Keratinocyte (primary cell): ENCODE measurements at regions not wholly inside any gene's neighbourhood (a gene's known extent, or its start where the extent isn't known, plus 50 kb on each side); places are given as distances from the start of the nearest gene placed in this dataset.
A peak's percentile ranks its signal among the peaks of the same experiment; 100 is the strongest.

Source experiments
- DNase-seq: peaks from one replicate; pipeline ENCODE4 v3.0.0-alpha.2; 2011; ENCODE audit warnings: low read depth, missing footprints, low spot score
- FAIRE-seq: peaks from 2 replicates; lab custom pipeline; 2011; peaks lifted over from hg19 to GRCh38; lab: Jason Lieb, UNC
- H2AFZ ChIP-seq: 2 replicates; pipeline ENCODE4 v1.6.0; 2012; ENCODE audit warnings: low read length, control low read depth, inconsistent platforms; ENCODE audit not compliant: control insufficient read depth
- H3K27ac ChIP-seq: 2 replicates; pipeline ENCODE4 v1.5.1; 2011; ENCODE audit warnings: low read length; ENCODE audit not compliant: control insufficient read depth, insufficient read depth
- H3K27me3 ChIP-seq: 3 replicates; pipeline ENCODE4 v1.6.0; 2011; ENCODE audit warnings: low read length; ENCODE audit not compliant: control insufficient read depth, insufficient read depth; ENCODE audit errors: extremely low read depth
- H3K36me3 ChIP-seq, 2 experiments: 2 replicates in 1 of 2; 3 replicates in 1 of 2; pipeline ENCODE4 v1.5.1; 2011; ENCODE audit warnings: low read length in 2 of 2, mild to moderate bottlenecking in 1 of 2; ENCODE audit not compliant: control insufficient read depth in 2 of 2, insufficient read depth in 2 of 2; ENCODE audit errors: extremely low read depth in 1 of 2
- H3K4me1 ChIP-seq: 3 replicates; pipeline ENCODE4 v1.5.1; 2011; ENCODE audit warnings: low read length; ENCODE audit not compliant: control insufficient read depth, insufficient read depth; ENCODE audit errors: extremely low read depth
- H3K4me2 ChIP-seq: 3 replicates; pipeline ENCODE4 v1.6.0; 2011; ENCODE audit warnings: low read depth, low read length; ENCODE audit not compliant: control insufficient read depth, insufficient read depth; ENCODE audit errors: extremely low read depth
- H3K4me3 ChIP-seq, 3 experiments: fragments of 200-600 bp in 1 of 3; sonication (generic) in 1 of 3; 2 replicates in 2 of 3; 3 replicates in 1 of 3; pipeline ENCODE4 v1.5.1; 2011 to 2016; ENCODE audit warnings: low read length in 3 of 3, mild to moderate bottlenecking in 3 of 3, control low read depth in 2 of 3, inconsistent platforms in 1 of 3, low read depth in 1 of 3, mixed read lengths in 1 of 3, mixed run types in 1 of 3, moderate library complexity in 1 of 3; ENCODE audit not compliant: control insufficient read depth in 2 of 3, insufficient read depth in 2 of 3; ENCODE audit errors: extremely low read depth in 1 of 3
- H3K79me2 ChIP-seq: 2 replicates; pipeline ENCODE4 v1.6.0; 2012; ENCODE audit warnings: low read length; ENCODE audit not compliant: control insufficient read depth, insufficient read depth
- H3K9ac ChIP-seq: 3 replicates; pipeline ENCODE4 v1.6.0; 2011; ENCODE audit warnings: low read length; ENCODE audit not compliant: control insufficient read depth, insufficient read depth; ENCODE audit errors: extremely low read depth
- H3K9me1 ChIP-seq: 3 replicates; pipeline ENCODE4 v1.6.0; 2011; ENCODE audit warnings: low read length; ENCODE audit not compliant: control insufficient read depth, insufficient read depth; ENCODE audit errors: extremely low read depth
- H3K9me3 ChIP-seq: 2 replicates; pipeline ENCODE4 v1.5.1; 2012; ENCODE audit warnings: low read depth, low read length; ENCODE audit not compliant: control insufficient read depth
- H4K20me1 ChIP-seq: 3 replicates; pipeline ENCODE4 v1.6.0; 2011; ENCODE audit warnings: low read length; ENCODE audit not compliant: control insufficient read depth, insufficient read depth; ENCODE audit errors: extremely low read depth
- EZH2 ChIP-seq: IDR thresholded peaks from one replicate; pipeline ENCODE4 v1.6.1; 2012; ENCODE audit warnings: inconsistent platforms, mild to moderate bottlenecking, low read length, moderate library complexity
- dilution Hi-C: fragments of 300-500 bp; cut with MboI; formaldehyde crosslinking; loops from one replicate; pipeline ENCODE4 v1.7.0; 2020; ENCODE audit warnings: low sequenced_read_pairs; ENCODE audit not compliant: extremely low pct_ligation_motif_present
- TF ChIP-seq, protein P1 (sequence below), 3 experiments: IDR thresholded peaks in 1 of 3; conservative IDR thresholded peaks in 1 of 3; optimal IDR thresholded peaks in 1 of 3; 2 replicates in 2 of 3; 3 replicates in 1 of 3; pipeline versions ENCODE3 to v1.5.1; 2011; ENCODE audit warnings: low read length in 3 of 3, mild to moderate bottlenecking in 3 of 3, moderate library complexity in 2 of 3, control low read depth in 1 of 3, inconsistent platforms in 1 of 3; ENCODE audit not compliant: insufficient read depth in 2 of 3; ENCODE audit errors: extremely low read depth in 1 of 3

DNA sequence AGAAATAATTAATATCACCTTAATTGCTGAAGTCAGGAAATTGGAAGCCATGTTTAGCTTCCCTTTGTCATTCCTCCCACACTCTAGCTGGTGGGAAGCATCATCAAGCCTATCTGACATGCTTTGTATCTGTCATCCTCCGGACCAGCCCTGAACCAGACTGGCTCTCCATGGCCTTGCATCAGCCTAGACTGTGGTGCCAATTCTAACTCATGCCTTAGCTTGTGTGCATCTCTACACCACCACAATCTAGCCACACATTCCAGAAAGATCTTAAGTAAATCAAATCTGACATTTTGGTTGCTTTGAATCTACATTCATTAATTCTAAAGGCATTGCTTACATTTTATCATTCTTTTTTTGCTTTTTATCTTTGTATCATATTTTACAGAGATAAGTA lies 196.4 kb upstream of the VSTM2A start:
- TF ChIP-seq, protein P1, sequence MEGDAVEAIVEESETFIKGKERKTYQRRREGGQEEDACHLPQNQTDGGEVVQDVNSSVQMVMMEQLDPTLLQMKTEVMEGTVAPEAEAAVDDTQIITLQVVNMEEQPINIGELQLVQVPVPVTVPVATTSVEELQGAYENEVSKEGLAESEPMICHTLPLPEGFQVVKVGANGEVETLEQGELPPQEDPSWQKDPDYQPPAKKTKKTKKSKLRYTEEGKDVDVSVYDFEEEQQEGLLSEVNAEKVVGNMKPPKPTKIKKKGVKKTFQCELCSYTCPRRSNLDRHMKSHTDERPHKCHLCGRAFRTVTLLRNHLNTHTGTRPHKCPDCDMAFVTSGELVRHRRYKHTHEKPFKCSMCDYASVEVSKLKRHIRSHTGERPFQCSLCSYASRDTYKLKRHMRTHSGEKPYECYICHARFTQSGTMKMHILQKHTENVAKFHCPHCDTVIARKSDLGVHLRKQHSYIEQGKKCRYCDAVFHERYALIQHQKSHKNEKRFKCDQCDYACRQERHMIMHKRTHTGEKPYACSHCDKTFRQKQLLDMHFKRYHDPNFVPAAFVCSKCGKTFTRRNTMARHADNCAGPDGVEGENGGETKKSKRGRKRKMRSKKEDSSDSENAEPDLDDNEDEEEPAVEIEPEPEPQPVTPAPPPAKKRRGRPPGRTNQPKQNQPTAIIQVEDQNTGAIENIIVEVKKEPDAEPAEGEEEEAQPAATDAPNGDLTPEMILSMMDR (optimal IDR thresholded peaks at IDR 0.05 in 1 of 3, IDR thresholded peaks at IDR 0.05 in 1 of 3, conservative IDR thresholded peaks at IDR 0.05 in 1 of 3; ENCODE audit: extremely low read depth in 1 of 3, insufficient read depth in 2 of 3, low read length in 3 of 3): no peak
- TF ChIP-seq EZH2: no peak
- dilution Hi-C loops: no loop called here
- Histone ChIP-seq H3K9ac (no peak overlapping the region), H3K4me3 (no peak overlapping the region), H3K9me1 (no peaks in the 10 kb centered on the region), H2AFZ (no peak overlapping the region), H4K20me1 (no peaks in the 10 kb centered on the region), H3K36me3 (no peaks in the 10 kb centered on the region), H3K79me2 (no peaks in the 10 kb centered on the region), H3K27me3 (no peaks in the 10 kb centered on the region), H3K4me2 (no peak overlapping the region), H3K9me3 (no peaks in the 10 kb centered on the region), H3K4me1 (peaks cover 5% of the 10 kb centered on the region), H3K27ac (no peak overlapping the region)
- DNase-seq: no peak
- no peak for FAIRE-seq

DNA sequence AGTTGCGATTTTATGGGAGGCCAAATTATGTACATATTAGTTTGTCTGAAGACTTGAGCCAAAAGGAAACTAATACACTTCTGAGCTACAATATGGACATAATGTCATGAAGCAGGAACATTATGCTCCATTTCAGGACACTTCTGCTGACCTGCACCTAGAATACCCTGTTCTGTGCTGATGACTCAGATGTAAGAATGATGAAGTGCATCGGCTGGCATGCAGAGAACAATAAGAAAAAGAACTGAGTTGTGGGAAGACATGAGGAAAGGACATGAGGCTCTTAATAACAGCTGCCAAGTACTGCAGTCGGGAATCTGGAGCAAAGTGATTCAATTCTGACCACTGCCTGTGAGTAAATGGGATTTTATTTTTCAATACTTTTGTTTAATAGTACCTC lies 192.9 kb upstream of the VSTM2A start:
- DNase-seq: peak; percentile 48
- TF ChIP-seq, protein P1 (optimal IDR thresholded peaks at IDR 0.05 in 1 of 3, IDR thresholded peaks at IDR 0.05 in 1 of 3, conservative IDR thresholded peaks at IDR 0.05 in 1 of 3; ENCODE audit: extremely low read depth in 1 of 3, insufficient read depth in 2 of 3, low read length in 3 of 3): no peak
- TF ChIP-seq EZH2: no peak
- H3K9me3 ChIP-seq: no peaks in the 10 kb centered on the region

More for the DNA sequence above, 192.9 kb upstream of the VSTM2A start:
- peak overlapping the region; percentile 15 for H3K4me2 ChIP-seq
- no peaks in the 10 kb centered on the region for H3K27me3 ChIP-seq
- H4K20me1 ChIP-seq: no peaks in the 10 kb centered on the region
- no peaks in the 10 kb centered on the region for H3K9me1 ChIP-seq
- no peaks in the 10 kb centered on the region for H3K79me2 ChIP-seq
- no peak overlapping the region for H3K4me3 ChIP-seq
- H2AFZ ChIP-seq: no peak overlapping the region
- peak; percentile 92 for FAIRE-seq
- H3K36me3 ChIP-seq: no peaks in the 10 kb centered on the region
- dilution Hi-C loops: no loop called here
- H3K27ac ChIP-seq: no peak overlapping the region
- no peak overlapping the region for H3K9ac ChIP-seq
- H3K4me1 ChIP-seq: peaks cover 5% of the 10 kb centered on the region
